Endothelial cell of umbilical vein (primary cell): ENCODE measurements at regions not wholly inside any gene's neighbourhood (a gene's known extent, or its start where the extent isn't known, plus 50 kb on each side); places are given as distances from the start of the nearest gene placed in this dataset.

Source experiments
- BruUV-seq: library from RNA; stranded (reverse); fragments of 400-500 nt; replicated peaks from 2 replicates; lab custom pipeline; 2021; lab: Mats Ljungman, UMichigan
- CTCF ChIA-PET: fragments of 300-600, 350-600 bp; sonication (Branson Sonifier 250); formaldehyde crosslinking; loops from one replicate; lab custom pipeline; 2021; ENCODE audit warnings: antibody characterized with exemption, inconsistent platforms; lab: Charles Lee
- POLR2A ChIA-PET: fragments of 300-600, 350-600 bp; sonication (Branson Sonifier 250); formaldehyde crosslinking; loops from one replicate; lab custom pipeline; 2021; ENCODE audit warnings: antibody characterized with exemption, inconsistent platforms; lab: Charles Lee
- DNase-seq: peaks from one replicate; pipeline ENCODE4 v3.0.0-alpha.2; 2011; ENCODE audit warnings: low read depth, low spot score
- FAIRE-seq: peaks from 2 replicates; lab custom pipeline; 2011; peaks lifted over from hg19 to GRCh38; lab: Jason Lieb, UNC
- H2AFZ ChIP-seq: 2 replicates; pipeline ENCODE4 v1.6.0; 2012; ENCODE audit warnings: low read depth, low read length, control low read depth, inconsistent platforms
- H3K27ac ChIP-seq: 2 replicates; pipeline ENCODE4 v1.5.1; 2011; ENCODE audit warnings: low read depth, mild to moderate bottlenecking, control low read depth, low read length, moderate library complexity; ENCODE audit not compliant: insufficient read depth
- H3K27me3 ChIP-seq, 2 experiments: 2 replicates each; pipeline versions ENCODE4 v1.6.0 to v1.6.1; 2011; ENCODE audit warnings: low read length in 2 of 2, mixed read lengths in 1 of 2; ENCODE audit not compliant: control insufficient read depth in 2 of 2, insufficient read depth in 2 of 2
- H3K36me3 ChIP-seq, 2 experiments: 2 replicates in 1 of 2; 3 replicates in 1 of 2; pipeline ENCODE4 v1.5.1; 2011; ENCODE audit warnings: low read length in 2 of 2, mild to moderate bottlenecking in 1 of 2, moderate library complexity in 1 of 2; ENCODE audit not compliant: control insufficient read depth in 2 of 2, insufficient read depth in 2 of 2; ENCODE audit errors: extremely low read depth in 1 of 2
- H3K4me1 ChIP-seq: 3 replicates; pipeline ENCODE4 v1.5.1; 2011; ENCODE audit warnings: mild to moderate bottlenecking, low read length; ENCODE audit not compliant: control insufficient read depth, insufficient read depth; ENCODE audit errors: extremely low read depth
- H3K4me2 ChIP-seq: 2 replicates; pipeline ENCODE4 v1.6.1; 2011; ENCODE audit warnings: low read length, control low read depth, mixed read lengths; ENCODE audit not compliant: insufficient read depth
- H3K4me3 ChIP-seq, 3 experiments: fragments of 200-600 bp in 1 of 3; sonication (generic), shearing (Covaris generic) in 1 of 3; replicated peaks in 1 of 3; 2 replicates each; pipeline ENCODE4 v1.5.1; 2011 to 2016; ENCODE audit warnings: control low read depth in 3 of 3, low read length in 3 of 3, mild to moderate bottlenecking in 2 of 3, inconsistent platforms in 1 of 3, low read depth in 1 of 3, moderate library complexity in 1 of 3; ENCODE audit not compliant: insufficient read depth in 1 of 3
- H3K79me2 ChIP-seq: 2 replicates; pipeline ENCODE4 v1.6.0; 2012; ENCODE audit warnings: low read length, inconsistent platforms; ENCODE audit not compliant: control insufficient read depth, insufficient read depth
- H3K9ac ChIP-seq: replicated peaks from 2 replicates; pipeline ENCODE3; 2011; ENCODE audit warnings: low read length, control low read depth; ENCODE audit not compliant: insufficient read depth; ENCODE audit errors: extremely low read depth
- H3K9me1 ChIP-seq: replicated peaks from 3 replicates; pipeline ENCODE4 v1.6.0; 2011; ENCODE audit warnings: mild to moderate bottlenecking, low read length; ENCODE audit not compliant: control insufficient read depth, insufficient read depth; ENCODE audit errors: extremely low read depth
- H3K9me3 ChIP-seq: replicated peaks from 2 replicates; pipeline ENCODE4 v1.5.1; 2012; ENCODE audit warnings: low read length, inconsistent platforms; ENCODE audit not compliant: control insufficient read depth, insufficient read depth
- H4K20me1 ChIP-seq: replicated peaks from 2 replicates; pipeline ENCODE3; 2011; ENCODE audit warnings: mild to moderate bottlenecking, low read length; ENCODE audit not compliant: control insufficient read depth, insufficient read depth; ENCODE audit errors: extremely low read depth
- CTCF ChIP-seq, 2 donors: IDR thresholded peaks; 1 replicate in 1 of 2; 2 replicates in 1 of 2; pipeline ENCODE4 v1.5.1; 2011; ENCODE audit warnings: low read length in 2 of 2, mild to moderate bottlenecking in 2 of 2, moderate library complexity in 2 of 2, control low read depth in 1 of 2, inconsistent platforms in 1 of 2, low read depth in 1 of 2; ENCODE audit not compliant: insufficient read depth in 1 of 2; ENCODE audit errors: extremely low read depth in 1 of 2
- EZH2 ChIP-seq: IDR thresholded peaks from 2 replicates; pipeline ENCODE4 v1.6.1; 2012; ENCODE audit warnings: borderline replicate concordance, low read depth, mild to moderate bottlenecking, moderate library complexity, low read length, inconsistent platforms; ENCODE audit not compliant: severe bottlenecking
- FOS ChIP-seq: IDR thresholded peaks from 2 replicates; pipeline ENCODE4 v1.6.1; 2011; ENCODE audit warnings: mild to moderate bottlenecking, low read length, moderate library complexity, borderline replicate concordance; ENCODE audit not compliant: insufficient read depth
- GATA2 ChIP-seq: IDR thresholded peaks from 2 replicates; pipeline ENCODE4 v1.7.0; 2011; ENCODE audit warnings: low read depth, mild to moderate bottlenecking, moderate library complexity, mixed read lengths, low read length; ENCODE audit not compliant: insufficient read length, insufficient read depth
- JUN ChIP-seq: IDR thresholded peaks from 2 replicates; pipeline ENCODE4 v1.6.1; 2011; ENCODE audit warnings: borderline replicate concordance, low read depth; ENCODE audit not compliant: insufficient read length, insufficient read depth
- MYC ChIP-seq: IDR thresholded peaks from one replicate; pipeline ENCODE4 v1.6.1; 2011; ENCODE audit warnings: mild to moderate bottlenecking, low read depth, low read length
- POLR2A ChIP-seq: IDR thresholded peaks from 2 replicates; pipeline ENCODE4 v1.6.1; 2012; ENCODE audit warnings: low read depth, mild to moderate bottlenecking, control low read depth, low read length
- POLR2AphosphoS5 ChIP-seq: IDR thresholded peaks from 2 replicates; pipeline ENCODE4 v1.6.1; 2012; ENCODE audit warnings: low read depth, mild to moderate bottlenecking, control low read depth, low read length, moderate library complexity; ENCODE audit not compliant: insufficient read depth
- dilution Hi-C: fragments of 300-500 bp; cut with MboI; formaldehyde crosslinking; loops from one replicate; pipeline ENCODE4 v1.15.0; 2019; ENCODE audit warnings: low sequenced_read_pairs; ENCODE audit not compliant: extremely low pct_ligation_motif_present
- intact Hi-C: fragments of 100-400 bp; cut with micrococcal nuclease; formaldehyde crosslinking; loops from one replicate; pipeline ENCODE4 v1.10.0; 2022
- TF ChIP-seq, protein P1 (sequence below): IDR thresholded peaks from 2 replicates; pipeline ENCODE4 v1.6.1; 2011; ENCODE audit not compliant: insufficient read depth, insufficient read length

DNA sequence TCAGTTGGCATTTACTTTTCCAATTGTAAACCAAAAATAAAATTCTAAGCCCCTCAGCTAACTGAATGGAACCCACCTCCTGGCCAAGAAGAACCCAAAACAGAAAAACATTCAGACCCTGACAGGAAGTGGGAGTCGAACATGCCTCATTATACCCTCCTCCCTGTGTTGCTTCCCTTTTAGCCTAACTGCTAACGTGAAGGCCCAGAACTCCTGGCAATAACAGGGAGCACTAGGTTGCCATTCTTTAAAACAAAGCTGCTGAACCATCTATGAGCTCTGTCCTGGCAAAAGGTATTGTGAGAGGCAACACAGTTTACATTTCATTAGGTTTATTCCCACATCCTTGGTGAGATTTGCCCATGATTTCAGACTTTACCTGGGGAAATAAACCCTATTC is 481.4 kb downstream of the CHSY3 start:
- TF ChIP-seq MYC = no peak
- TF ChIP-seq EZH2 = no peak
- TF ChIP-seq POLR2A = no peak
- TF ChIP-seq POLR2AphosphoS5 = no peak
- TF ChIP-seq GATA2 = no peak
- TF ChIP-seq FOS = no peak
- TF ChIP-seq, protein P1, sequence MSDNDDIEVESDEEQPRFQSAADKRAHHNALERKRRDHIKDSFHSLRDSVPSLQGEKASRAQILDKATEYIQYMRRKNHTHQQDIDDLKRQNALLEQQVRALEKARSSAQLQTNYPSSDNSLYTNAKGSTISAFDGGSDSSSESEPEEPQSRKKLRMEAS = no peak
- no peak for TF ChIP-seq CTCF (IDR thresholded peaks at IDR 0.05; ENCODE audit: extremely low read depth in 1 of 2, insufficient read depth in 1 of 2, low read depth in 1 of 2, low read length in 2 of 2)
- TF ChIP-seq JUN = no peak
- Histone ChIP-seq H2AFZ (no peak overlapping the region), H3K27me3 (no peaks in the 10 kb centered on the region), H3K4me1 (no peaks in the 10 kb centered on the region), H4K20me1 (no peaks in the 10 kb centered on the region), H3K9ac (no peak overlapping the region), H3K79me2 (no peaks in the 10 kb centered on the region), H3K4me2 (no peak overlapping the region), H3K4me3 (no peak overlapping the region), H3K9me1 (no peaks in the 10 kb centered on the region), H3K36me3 (no peaks in the 10 kb centered on the region), H3K27ac (no peak overlapping the region), H3K9me3 (no peaks in the 10 kb centered on the region)
- CTCF ChIA-PET = interaction anchor here (1.0 to 1.2 kb wide), 2 partner anchors 187 to 276 kb away, joined by 3 to 4 read pairs; no protein-coding TSS in a partner anchor
- intact Hi-C loops (no loop called here), dilution Hi-C loops (no loop called here)
- POLR2A ChIA-PET = no interaction called here
- no peak for DNase-seq
- FAIRE-seq = no peak
- no TSS peak for BruUV-seq
